Tibial nerve (tissue), 4 donors: ENCODE measurements at regions not wholly inside any gene's neighbourhood (a gene's known extent, or its start where the extent isn't known, plus 50 kb on each side); places are given as distances from the start of the nearest gene placed in this dataset.
"Not testable (repeated sequence)": the region's sequence is repeated elsewhere in the genome, so short reads cannot be mapped to it uniquely, and the experiment has no call there.

Experiments
- DNase-seq, 2 donors: peaks; one replicate each; pipeline ENCODE4 v3.0.0-alpha.2; 2019; ENCODE audit warnings: low spot score in 2 of 2
- H3K27ac ChIP-seq, 4 donors: fragments of 200-600 bp; sonication (generic) in 3 of 4; one replicate each; pipeline ENCODE4 v1.5.1; 2017 to 2019; ENCODE audit warnings: mild to moderate bottlenecking in 1 of 4
- H3K27me3 ChIP-seq, 2 donors: fragments of 200-600 bp; sonication (generic) in 1 of 2; one replicate each; pipeline versions ENCODE4 v1.5.1 to v1.6.0; 2017 to 2019
- H3K36me3 ChIP-seq, 3 donors: fragments of 200-600 bp; sonication (generic); one replicate each; pipeline ENCODE4 v1.5.1; 2018 to 2019
- H3K4me1 ChIP-seq, 4 donors: fragments of 200-600 bp; sonication (generic) in 3 of 4; one replicate each; pipeline ENCODE4 v1.5.1; 2017 to 2019
- H3K4me3 ChIP-seq, 4 donors: fragments of 200-600 bp; sonication (generic) in 3 of 4; one replicate each; pipeline ENCODE4 v1.5.1; 2017 to 2019; ENCODE audit warnings: mild to moderate bottlenecking in 1 of 4, moderate library complexity in 1 of 4
- H3K9me3 ChIP-seq, 4 donors: fragments of 200-600 bp; sonication (generic) in 3 of 4; one replicate each; pipeline ENCODE4 v1.5.1; 2017 to 2019
- CTCF ChIP-seq, 5 experiments: fragments of 200-600 bp in 3 of 5; fragments of 450-650 bp in 2 of 5; sonication (generic) in 3 of 5; IDR thresholded peaks; one replicate each; pipeline ENCODE4 v1.5.1; 2016 to 2019; ENCODE audit warnings: antibody characterized with exemption in 5 of 5, mild to moderate bottlenecking in 3 of 5, moderate library complexity in 2 of 5
- EP300 ChIP-seq, 2 donors: sonication (generic); formaldehyde crosslinking; IDR thresholded peaks; one replicate each; pipeline ENCODE4 v1.6.1; 2017; ENCODE audit warnings: antibody characterized with exemption in 2 of 2, mild to moderate bottlenecking in 1 of 2
- POLR2A ChIP-seq, 2 donors: fragments of 450-650 bp; IDR thresholded peaks; one replicate each; pipeline ENCODE4 v1.6.1; 2017; ENCODE audit warnings: antibody characterized with exemption in 2 of 2, mild to moderate bottlenecking in 2 of 2, moderate library complexity in 2 of 2
- WGBS, 2 donors: methylation state at CpG; one replicate each; pipeline ENCODE4 v1.1.5; 2018; 5-methylcytosine and 5-hydroxymethylcytosine counted together

DNA sequence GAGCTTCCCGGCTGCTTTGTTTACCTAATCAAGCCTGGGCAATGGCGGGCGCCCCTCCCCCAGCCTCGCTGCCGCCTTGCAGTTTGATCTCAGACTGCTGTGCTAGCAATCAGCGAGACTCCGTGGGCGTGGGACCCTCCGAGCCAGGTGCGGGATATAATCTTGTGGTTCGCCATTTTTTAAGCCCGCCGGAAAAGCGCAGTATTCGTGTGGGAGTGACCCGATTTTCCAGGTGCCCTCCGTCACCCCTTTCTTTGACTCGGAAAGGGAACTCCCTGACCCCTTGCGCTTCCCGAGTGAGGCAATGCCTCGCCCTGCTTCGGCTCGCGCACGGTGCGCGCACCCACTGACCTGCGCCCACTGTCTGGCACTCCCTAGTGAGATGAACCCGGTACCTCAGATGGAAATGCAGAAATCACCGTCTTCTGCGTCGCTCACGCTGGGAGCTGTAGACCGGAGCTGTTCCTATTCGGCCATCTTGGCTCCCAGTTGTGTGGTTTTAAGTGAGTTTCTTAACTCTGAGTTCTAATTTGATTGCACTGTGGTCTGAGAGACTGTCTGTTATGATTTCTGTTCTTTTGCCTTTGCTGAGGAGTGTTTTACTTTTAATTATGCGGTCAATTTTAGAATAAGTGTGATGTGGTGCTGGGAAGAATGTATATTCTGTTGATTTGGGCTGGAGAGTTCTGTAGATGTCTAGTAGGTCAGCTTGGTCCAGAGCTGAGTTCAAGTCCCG, 71.9 kb downstream of the ADCYAP1 start:
- 90% methylated on average over 10 to 21 of the region's 37 CpGs for WGBS, 2 donors

DNA sequence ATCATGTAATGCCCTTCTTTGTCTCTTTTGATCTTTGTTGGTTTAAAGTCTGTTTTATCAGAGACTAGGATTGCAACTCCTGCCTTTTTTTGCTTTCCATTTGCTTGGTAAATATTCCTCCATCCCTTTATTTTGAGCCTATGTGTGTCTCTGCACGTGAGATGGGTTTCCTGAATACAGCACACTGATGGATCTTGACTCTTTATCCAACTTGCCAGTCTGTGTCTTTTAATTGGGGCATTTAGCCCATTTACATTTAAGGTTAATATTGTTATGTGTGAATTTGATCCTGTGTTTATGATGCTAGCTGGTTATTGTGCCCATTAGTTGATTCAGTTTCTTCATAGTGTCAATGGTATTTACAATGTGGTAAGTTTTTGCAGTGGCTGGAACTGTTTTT, 72.7 kb downstream of the ADCYAP1 start:
- not testable (repeated sequence) for DNase-seq, H3K27ac ChIP-seq, H3K36me3 ChIP-seq, H3K27me3 ChIP-seq, H3K4me1 ChIP-seq, H3K4me3 ChIP-seq
- H3K9me3 ChIP-seq, result peaks cover 0 to 19% (median 0%) of the 10 kb centered on the region in 4 donors
- WGBS, 2 donors, result 64 to 73% methylated on average over 1 of the region's 1 CpG

More for the DNA sequence above, 71.9 kb downstream of the ADCYAP1 start:
- H3K4me1 ChIP-seq, H3K36me3 ChIP-seq, H3K4me3 ChIP-seq, H3K27ac ChIP-seq, DNase-seq, H3K27me3 ChIP-seq: not testable (repeated sequence)
- peaks cover 0 to 19% (median 0%) of the 10 kb centered on the region in 4 donors for H3K9me3 ChIP-seq

GRCh38 chr18:977732-978131, 73.1 kb downstream of the ADCYAP1 start:
- H3K27me3 ChIP-seq, H3K27ac ChIP-seq, H3K36me3 ChIP-seq, H3K4me1 ChIP-seq, H3K4me3 ChIP-seq, DNase-seq: not testable (repeated sequence)
- peaks cover 0 to 19% (median 0%) of the 10 kb centered on the region in 4 donors for H3K9me3 ChIP-seq
- WGBS, 2 donors, result 72 to 76% methylated on average over 3 of the region's 3 CpGs

DNA sequence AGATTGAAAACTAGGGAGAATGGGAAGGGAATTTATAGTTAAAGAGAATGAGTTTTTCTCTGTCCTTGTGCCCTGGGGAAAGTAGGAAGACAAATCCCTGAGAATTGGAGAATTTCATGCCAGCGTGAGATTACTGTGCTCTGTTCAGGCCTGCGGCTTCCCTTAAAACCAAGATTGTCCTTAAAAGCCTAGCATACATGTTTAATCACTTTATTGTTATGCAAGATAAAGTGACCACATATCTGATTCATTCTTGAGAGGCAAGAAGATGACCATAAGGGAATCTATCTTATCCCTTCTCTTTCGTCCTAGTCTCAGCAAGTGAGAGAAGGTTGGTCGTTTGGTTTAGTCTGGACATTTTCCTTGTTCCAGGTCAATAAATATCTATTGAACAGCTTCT, 75.9 kb downstream of the ADCYAP1 start:
- no peak for TF ChIP-seq EP300 (IDR thresholded peaks at IDR 0.05)
- TF ChIP-seq CTCF (IDR thresholded peaks at IDR 0.05), result no peak
- TF ChIP-seq POLR2A (IDR thresholded peaks at IDR 0.05), result no peak
- Histone ChIP-seq H3K27me3 (no peaks in the 10 kb centered on the region), H3K9me3 (peaks cover 0 to 19% (median 0%) of the 10 kb centered on the region in 4 donors), H3K4me3 (no peak overlapping the region), H3K36me3 (no peaks in the 10 kb centered on the region), H3K27ac (no peak overlapping the region), H3K4me1 (peaks cover 0 to 5% (median 0%) of the 10 kb centered on the region in 4 donors)
- no peak for DNase-seq
- 84% methylated on average over 4 of the region's 4 CpGs for WGBS, 2 donors

- H3K9me3 ChIP-seq, result peaks cover 0 to 13% (median 0%) of the 10 kb centered on the region in 4 donors
- 78 to 85% methylated on average over 4 of the region's 4 CpGs for WGBS, 2 donors
- DNase-seq, result no peak
- TF ChIP-seq EP300 (IDR thresholded peaks at IDR 0.05) (no peak), CTCF (IDR thresholded peaks at IDR 0.05) (no peak), POLR2A (IDR thresholded peaks at IDR 0.05) (no peak)
- H3K36me3 ChIP-seq, result no peaks in the 10 kb centered on the region
- no peak overlapping the region for H3K4me3 ChIP-seq
- H3K27ac ChIP-seq, result no peak overlapping the region
- H3K4me1 ChIP-seq, result peaks cover 0 to 5% (median 0%) of the 10 kb centered on the region in 4 donors
- H3K27me3 ChIP-seq, result no peaks in the 10 kb centered on the region
Observed at GRCh38 chr18:984004-984403, 79.3 kb downstream of the ADCYAP1 start.

DNA sequence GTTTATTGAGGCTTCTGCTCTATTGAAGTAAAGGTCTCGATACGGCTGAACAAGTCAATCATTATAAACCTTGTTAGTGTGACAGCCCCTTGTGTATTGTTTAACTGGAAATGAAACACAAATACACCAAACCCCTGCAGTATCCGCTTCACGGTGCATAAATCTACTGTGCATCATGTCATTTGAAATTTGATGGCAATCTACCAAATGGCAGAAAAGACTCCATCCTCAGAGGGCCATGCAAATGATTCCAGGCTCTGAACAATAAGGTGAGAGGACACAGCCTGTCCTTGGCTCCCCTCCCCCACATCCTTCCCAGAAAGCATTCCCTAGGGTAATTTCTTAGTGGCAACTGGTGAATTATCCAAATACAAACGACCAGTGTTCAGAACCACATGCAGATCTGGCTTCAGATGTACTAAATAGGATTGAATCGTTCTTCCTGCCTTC, 80.6 kb downstream of the ADCYAP1 start:
- no peak overlapping the region for H3K4me3 ChIP-seq
- no peak for DNase-seq
- 16 to 20% methylated on average over 6 of the region's 6 CpGs for WGBS, 2 donors
- no peak for TF ChIP-seq CTCF (IDR thresholded peaks at IDR 0.05)
- no peak for TF ChIP-seq EP300 (IDR thresholded peaks at IDR 0.05)
- no peak for TF ChIP-seq POLR2A (IDR thresholded peaks at IDR 0.05)
- no peaks in the 10 kb centered on the region for H3K36me3 ChIP-seq
- H3K4me1 ChIP-seq, result peaks cover 0 to 5% (median 0%) of the 10 kb centered on the region in 4 donors
- no peaks in the 10 kb centered on the region for H3K27me3 ChIP-seq
- H3K27ac ChIP-seq, result no peak overlapping the region
- H3K9me3 ChIP-seq, result peaks cover 0 to under 1% (median 0%) of the 10 kb centered on the region in 4 donors
